Heart left ventricle (tissue), 13 donors: ENCODE measurements at regions not wholly inside any gene's neighbourhood (a gene's known extent, or its start where the extent isn't known, plus 50 kb on each side); places are given as distances from the start of the nearest gene placed in this dataset.

Experiments
- POLR2A ChIP-seq, 2 donors: fragments of 450-650 bp; IDR thresholded peaks; one replicate each; pipeline ENCODE4 v1.6.1; 2017; ENCODE audit warnings: antibody characterized with exemption in 2 of 2, mild to moderate bottlenecking in 2 of 2, moderate library complexity in 2 of 2
- TF ChIP-seq, protein P1 (sequence below), 12 donors: fragments of 200-600 bp; sonication (generic) in 4 of 12; IDR thresholded peaks; one replicate each; pipeline versions ENCODE4 v1.5.0 to v1.8.0; 2018 to 2022; ENCODE audit warnings: antibody characterized with exemption in 12 of 12, mild to moderate bottlenecking in 5 of 12
- donor health status: ischemic (EF 13 %, LVEDD 7.1; RV severe dilation, severe dysfunction).
- donor health status: DM: no; HTN: yes; CAD: no.
- donor health status: DM: no; HTN: no; CAD: no.
- donor health status: ischemic (EF 25% LVEDD 6.9; RV normal size, moderate dysfunction).
- donor health status: ischemic (EF 25% LVEDD 5.7; RV mildly dilated, moderate dysfunction).
- donor health status: ischemic (EF 35%, LVEDD 5.7; RV mildly dilated, moderate dysfunction).
- donor health status: nonischemic (EF 11% LVEDD 7.7; RV severe dilation, severe dysfunction).
- donor health status: DM: yes; HTN: yes; CAD: no.
- donor health status: PGD.
- donor health status: ischemic (EF 29% LVEDD 5.4; RV normal size, mild dysfunction).
- donor health status: nonischemic (EF 23%, LVEDD 6.1; RV moderate dilation, normal function).

- TF ChIP-seq, protein P1, sequence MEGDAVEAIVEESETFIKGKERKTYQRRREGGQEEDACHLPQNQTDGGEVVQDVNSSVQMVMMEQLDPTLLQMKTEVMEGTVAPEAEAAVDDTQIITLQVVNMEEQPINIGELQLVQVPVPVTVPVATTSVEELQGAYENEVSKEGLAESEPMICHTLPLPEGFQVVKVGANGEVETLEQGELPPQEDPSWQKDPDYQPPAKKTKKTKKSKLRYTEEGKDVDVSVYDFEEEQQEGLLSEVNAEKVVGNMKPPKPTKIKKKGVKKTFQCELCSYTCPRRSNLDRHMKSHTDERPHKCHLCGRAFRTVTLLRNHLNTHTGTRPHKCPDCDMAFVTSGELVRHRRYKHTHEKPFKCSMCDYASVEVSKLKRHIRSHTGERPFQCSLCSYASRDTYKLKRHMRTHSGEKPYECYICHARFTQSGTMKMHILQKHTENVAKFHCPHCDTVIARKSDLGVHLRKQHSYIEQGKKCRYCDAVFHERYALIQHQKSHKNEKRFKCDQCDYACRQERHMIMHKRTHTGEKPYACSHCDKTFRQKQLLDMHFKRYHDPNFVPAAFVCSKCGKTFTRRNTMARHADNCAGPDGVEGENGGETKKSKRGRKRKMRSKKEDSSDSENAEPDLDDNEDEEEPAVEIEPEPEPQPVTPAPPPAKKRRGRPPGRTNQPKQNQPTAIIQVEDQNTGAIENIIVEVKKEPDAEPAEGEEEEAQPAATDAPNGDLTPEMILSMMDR (IDR thresholded peaks at IDR 0.05) = no peak
- TF ChIP-seq POLR2A (IDR thresholded peaks at IDR 0.05) = no peak
These were observed 1046.2 kb downstream of the BRINP3 start for GRCh38 chr1:189431447-189431846.
